H9 (cell line): ENCODE measurements at regions not wholly inside any gene's neighbourhood (a gene's known extent, or its start where the extent isn't known, plus 50 kb on each side); places are given as distances from the start of the nearest gene placed in this dataset.

ENCODE experiments used
- DNase-seq: peaks from one replicate; pipeline ENCODE4 v3.0.0-alpha.2; 2017
- H2AFZ ChIP-seq: one replicate; pipeline ENCODE4 v1.6.1; 2013; ENCODE audit warnings: mild to moderate bottlenecking, low read length, control low read depth, moderate library complexity
- H2AK5ac ChIP-seq: 2 replicates; pipeline ENCODE4 v1.6.1; 2013; ENCODE audit warnings: low read length, control low read depth, mixed read lengths; ENCODE audit not compliant: insufficient read length
- H2BK120ac ChIP-seq: one replicate; pipeline ENCODE4 v1.6.1; 2013; ENCODE audit warnings: low read depth, mild to moderate bottlenecking, low read length, control low read depth, inconsistent platforms; ENCODE audit not compliant: poor library complexity, severe bottlenecking
- H2BK12ac ChIP-seq: 2 replicates; pipeline ENCODE4 v1.6.1; 2013; ENCODE audit warnings: low read length, control low read depth, mixed read lengths, low read depth; ENCODE audit not compliant: insufficient read length
- H2BK15ac ChIP-seq: 2 replicates; pipeline ENCODE4 v1.6.1; 2013; ENCODE audit warnings: low read depth, low read length, control low read depth
- H2BK20ac ChIP-seq: one replicate; pipeline ENCODE4 v1.6.1; 2013; ENCODE audit warnings: low read depth, mild to moderate bottlenecking, low read length, control low read depth, inconsistent platforms; ENCODE audit not compliant: poor library complexity, severe bottlenecking
- H2BK5ac ChIP-seq: 2 replicates; pipeline ENCODE4 v1.6.1; 2013; ENCODE audit warnings: low read length, control low read depth, mixed read lengths; ENCODE audit not compliant: insufficient read length
- H3K14ac ChIP-seq: 2 replicates; pipeline ENCODE4 v1.6.1; 2013; ENCODE audit warnings: low read length, control low read depth; ENCODE audit not compliant: insufficient read depth
- H3K18ac ChIP-seq: 2 replicates; pipeline ENCODE4 v1.6.1; 2013; ENCODE audit warnings: low read depth, mild to moderate bottlenecking, mixed read lengths, low read length, control low read depth; ENCODE audit not compliant: insufficient read length
- H3K23ac ChIP-seq: 2 replicates; pipeline ENCODE4 v1.6.1; 2013; ENCODE audit warnings: low read length, control low read depth, mixed read lengths, low read depth; ENCODE audit not compliant: insufficient read length
- H3K23me2 ChIP-seq: 2 replicates; pipeline ENCODE4 v1.6.1; 2013; ENCODE audit warnings: low read depth, mild to moderate bottlenecking, mixed read lengths, low read length, control low read depth; ENCODE audit not compliant: insufficient read length, poor library complexity, severe bottlenecking
- H3K27ac ChIP-seq: 2 replicates; pipeline ENCODE4 v1.5.1; 2013; ENCODE audit warnings: low read length, control low read depth, mixed read lengths, low read depth; ENCODE audit not compliant: insufficient read length
- H3K27me3 ChIP-seq: 2 replicates; pipeline ENCODE4 v1.6.1; 2013; ENCODE audit warnings: low read length, control low read depth, inconsistent platforms; ENCODE audit not compliant: insufficient read depth
- H3K4ac ChIP-seq: 2 replicates; pipeline ENCODE4 v1.6.1; 2013; ENCODE audit warnings: low read depth, mild to moderate bottlenecking, control low read depth, inconsistent platforms, low read length, moderate library complexity
- H3K4me1 ChIP-seq: 2 replicates; pipeline ENCODE4 v1.6.1; 2013; ENCODE audit warnings: low read length, control low read depth, inconsistent platforms; ENCODE audit not compliant: insufficient read depth
- H3K4me2 ChIP-seq: 2 replicates; pipeline ENCODE4 v1.6.1; 2013; ENCODE audit warnings: low read length, control low read depth, mixed read lengths; ENCODE audit not compliant: insufficient read length, insufficient read depth
- H3K56ac ChIP-seq: 2 replicates; pipeline ENCODE4 v1.6.1; 2013; ENCODE audit warnings: low read depth, mild to moderate bottlenecking, mixed read lengths, low read length, control low read depth; ENCODE audit not compliant: insufficient read length
- H3K79me1 ChIP-seq: 2 replicates; pipeline ENCODE4 v1.6.1; 2013; ENCODE audit warnings: low read depth, mild to moderate bottlenecking, moderate library complexity, low read length, control low read depth, inconsistent platforms; ENCODE audit not compliant: insufficient read depth, poor library complexity, severe bottlenecking
- H3K79me2 ChIP-seq: 2 replicates; pipeline ENCODE4 v1.6.1; 2013; ENCODE audit warnings: low read length, control low read depth, inconsistent platforms; ENCODE audit not compliant: insufficient read depth
- H3K9ac ChIP-seq: 2 replicates; pipeline ENCODE4 v1.6.1; 2013; ENCODE audit warnings: low read length, control low read depth, mixed read lengths; ENCODE audit not compliant: insufficient read length; ENCODE audit errors: extremely low read depth
- H3K9me3 ChIP-seq: one replicate; pipeline ENCODE4 v1.6.1; 2013; ENCODE audit warnings: low read depth, low read length, inconsistent platforms; ENCODE audit not compliant: control insufficient read depth
- H3T11ph ChIP-seq: one replicate; pipeline ENCODE4 v1.6.1; 2013; ENCODE audit warnings: mild to moderate bottlenecking, low read length, control low read depth, inconsistent platforms
- H4K20me1 ChIP-seq: one replicate; pipeline ENCODE4 v1.6.1; 2013; ENCODE audit not compliant: control insufficient read depth, insufficient read length, insufficient read depth
- H4K5ac ChIP-seq: 2 replicates; pipeline ENCODE4 v1.6.1; 2013; ENCODE audit warnings: low read depth, mild to moderate bottlenecking, mixed read lengths, low read length, control low read depth; ENCODE audit not compliant: insufficient read length
- H4K8ac ChIP-seq: replicated peaks from 2 replicates; pipeline ENCODE4 v1.6.1; 2013; ENCODE audit warnings: low read length, control low read depth, mixed read lengths, low read depth; ENCODE audit not compliant: insufficient read length
- H4K91ac ChIP-seq: 2 replicates; pipeline ENCODE4 v1.6.1; 2013; ENCODE audit warnings: low read depth, mild to moderate bottlenecking, moderate library complexity, mixed read lengths, low read length, control low read depth; ENCODE audit not compliant: insufficient read length
- H3K27ac Mint-ChIP-seq, 3 experiments: 2 replicates in 2 of 3; 3 replicates in 1 of 3; pipeline ENCODE4 v1.8.0; 2020 to 2021; ENCODE audit warnings: mixed read lengths in 3 of 3, mild to moderate bottlenecking in 1 of 3, moderate library complexity in 1 of 3
- H3K27me3 Mint-ChIP-seq: 2 replicates; pipeline ENCODE4 v1.8.0; 2021; ENCODE audit warnings: low read depth, mild to moderate bottlenecking, moderate library complexity, mixed read lengths
- H3K36me3 Mint-ChIP-seq, 3 experiments: 2 replicates in 2 of 3; 3 replicates in 1 of 3; pipeline ENCODE4 v1.8.0; 2020 to 2021; ENCODE audit warnings: low read depth in 3 of 3, mixed read lengths in 3 of 3; ENCODE audit not compliant: insufficient read depth in 1 of 3
- H3K4me1 Mint-ChIP-seq, 2 experiments: 2 replicates each; pipeline ENCODE4 v1.8.0; 2020; ENCODE audit warnings: mixed read lengths in 2 of 2
- H3K4me3 Mint-ChIP-seq, 2 experiments: 2 replicates in 1 of 2; 3 replicates in 1 of 2; pipeline ENCODE4 v1.8.0; 2020 to 2021; ENCODE audit warnings: mild to moderate bottlenecking in 2 of 2, mixed read lengths in 2 of 2, moderate library complexity in 1 of 2
- H3K9me3 Mint-ChIP-seq, 2 experiments: 2 replicates in 1 of 2; 3 replicates in 1 of 2; pipeline ENCODE4 v1.8.0; 2020; ENCODE audit warnings: mild to moderate bottlenecking in 2 of 2, mixed read lengths in 2 of 2, moderate library complexity in 1 of 2
- WGBS: extraction: QIAGEN DNeasy Blood & Tissue Kit; methylation state at CpG from one replicate; pipeline ENCODE4 v1.1.7; 2013; ENCODE audit warnings: missing lambda C conversion rate, low lambda C conversion rate, mixed read lengths; ENCODE audit not compliant: insufficient read length; ENCODE audit errors: extremely low coverage; 5-methylcytosine and 5-hydroxymethylcytosine counted together
- TF ChIP-seq, protein P1 (sequence below): fragments of 200-600 bp; sonication (generic); conservative IDR thresholded peaks from 3 replicates; pipeline ENCODE4 v1.8.0; 2021; ENCODE audit warnings: antibody characterized with exemption, mild to moderate bottlenecking

DNA sequence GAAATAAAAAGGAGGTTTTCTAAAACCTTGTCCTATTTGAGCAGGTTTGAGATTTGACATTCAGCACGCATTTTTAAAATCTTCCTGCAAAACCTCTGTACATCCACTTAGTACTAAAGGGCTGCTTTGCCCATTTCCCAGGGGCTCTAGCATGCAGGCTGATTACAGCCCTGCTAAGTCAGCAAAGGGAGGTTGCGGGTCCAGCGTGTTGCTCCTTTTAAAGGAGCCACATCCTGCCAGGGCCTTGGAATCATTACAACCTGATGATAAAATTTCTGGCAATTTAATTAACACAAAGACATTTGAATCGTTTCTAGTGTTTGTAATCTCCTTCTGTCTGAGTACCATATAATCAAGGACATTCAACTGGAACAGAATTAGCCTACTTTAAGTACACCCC is 455.1 kb upstream of the CITED2 start:
- Histone ChIP-seq H2BK20ac (no peak overlapping the region), H2AK5ac (no peak overlapping the region), H2AFZ (no peak overlapping the region), H4K20me1 (no peaks in the 10 kb centered on the region), H3K9me3 (no peaks in the 10 kb centered on the region), H4K5ac (no peak overlapping the region), H3K27ac (no peak overlapping the region), H2BK120ac (no peak overlapping the region), H3T11ph (no peak overlapping the region), H2BK12ac (no peak overlapping the region), H4K8ac (no peak overlapping the region), H3K23me2 (no peaks in the 10 kb centered on the region), H4K91ac (no peak overlapping the region), H2BK15ac (no peak overlapping the region), H3K4ac (no peak overlapping the region), H3K4me1 (no peaks in the 10 kb centered on the region), H3K27me3 (no peaks in the 10 kb centered on the region), H3K18ac (no peak overlapping the region), H3K9ac (no peak overlapping the region), H3K56ac (no peak overlapping the region), H2BK5ac (no peak overlapping the region), H3K14ac (no peak overlapping the region), H3K4me2 (no peak overlapping the region), H3K79me2 (no peaks in the 10 kb centered on the region), H3K79me1 (no peaks in the 10 kb centered on the region), H3K23ac (no peak overlapping the region)
- H3K36me3 Mint-ChIP-seq, result no peaks in the 10 kb centered on the region
- DNase-seq, result no peak
- WGBS, result no CpG with 5 or more reads among the region's 4 CpGs
- TF ChIP-seq, protein P1, sequence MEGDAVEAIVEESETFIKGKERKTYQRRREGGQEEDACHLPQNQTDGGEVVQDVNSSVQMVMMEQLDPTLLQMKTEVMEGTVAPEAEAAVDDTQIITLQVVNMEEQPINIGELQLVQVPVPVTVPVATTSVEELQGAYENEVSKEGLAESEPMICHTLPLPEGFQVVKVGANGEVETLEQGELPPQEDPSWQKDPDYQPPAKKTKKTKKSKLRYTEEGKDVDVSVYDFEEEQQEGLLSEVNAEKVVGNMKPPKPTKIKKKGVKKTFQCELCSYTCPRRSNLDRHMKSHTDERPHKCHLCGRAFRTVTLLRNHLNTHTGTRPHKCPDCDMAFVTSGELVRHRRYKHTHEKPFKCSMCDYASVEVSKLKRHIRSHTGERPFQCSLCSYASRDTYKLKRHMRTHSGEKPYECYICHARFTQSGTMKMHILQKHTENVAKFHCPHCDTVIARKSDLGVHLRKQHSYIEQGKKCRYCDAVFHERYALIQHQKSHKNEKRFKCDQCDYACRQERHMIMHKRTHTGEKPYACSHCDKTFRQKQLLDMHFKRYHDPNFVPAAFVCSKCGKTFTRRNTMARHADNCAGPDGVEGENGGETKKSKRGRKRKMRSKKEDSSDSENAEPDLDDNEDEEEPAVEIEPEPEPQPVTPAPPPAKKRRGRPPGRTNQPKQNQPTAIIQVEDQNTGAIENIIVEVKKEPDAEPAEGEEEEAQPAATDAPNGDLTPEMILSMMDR, result no peak
- H3K4me1 Mint-ChIP-seq, result no peaks in the 10 kb centered on the region
- H3K9me3 Mint-ChIP-seq, result no peaks in the 10 kb centered on the region
- H3K27ac Mint-ChIP-seq, result no peak overlapping the region
- H3K4me3 Mint-ChIP-seq, result no peak overlapping the region
- no peaks in the 10 kb centered on the region for H3K27me3 Mint-ChIP-seq
